ENCODE measurements at regions not wholly inside any gene's neighbourhood (a gene's known extent, or its start where the extent isn't known, plus 50 kb on each side); places are given as distances from the start of the nearest gene placed in this dataset.

DNA sequence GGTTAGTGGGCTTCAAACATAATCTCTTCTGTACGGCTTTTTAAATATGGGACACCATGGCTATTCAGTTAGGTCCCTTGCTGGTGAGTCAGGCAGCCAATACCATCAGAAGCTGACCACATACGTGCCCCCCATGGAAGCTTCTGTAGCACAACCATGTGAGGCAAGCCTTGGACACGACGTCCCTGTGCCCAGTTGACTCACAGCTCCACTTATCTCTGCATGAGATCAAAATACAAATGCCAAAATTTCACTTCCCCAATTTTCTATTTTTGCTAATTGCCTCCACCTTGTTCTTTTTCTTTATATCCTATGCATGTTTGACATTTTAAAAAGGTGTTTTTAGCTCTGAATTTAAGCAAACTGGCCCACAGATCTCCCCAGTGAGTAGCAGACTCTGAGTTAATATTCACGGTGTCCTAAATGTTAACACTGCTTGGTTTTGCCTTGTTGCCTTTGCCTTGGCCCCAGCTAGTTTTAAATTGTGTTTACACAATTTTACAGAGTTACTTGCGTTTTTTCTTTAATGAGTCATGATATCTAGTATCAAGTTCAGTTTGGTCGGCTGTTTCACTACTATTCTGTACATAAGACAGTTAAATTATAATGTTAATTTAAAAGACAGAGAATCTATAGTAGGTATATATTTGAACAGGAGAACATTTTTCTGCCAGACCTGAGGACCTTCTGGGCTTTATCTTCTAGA lies 77.5 kb downstream of the CDCA7 start:
- CTCF ChIA-PET, result no interaction called here
- intact Hi-C loops (cut with micrococcal nuclease; ENCODE audit: unreplicated experiment), result no loop called here
- Mint-ChIP-seq H3K27me3 (ENCODE audit: unreplicated experiment) (no peaks in the 10 kb centered on the region), H3K27ac (ENCODE audit: unreplicated experiment) (no peak overlapping the region), H3K9me3 (ENCODE audit: low read depth, unreplicated experiment) (no peaks in the 10 kb centered on the region), H3K4me1 (ENCODE audit: low read depth, unreplicated experiment) (peaks cover 38% of the 10 kb centered on the region), H3K36me3 (ENCODE audit: insufficient read depth, unreplicated experiment) (no peaks in the 10 kb centered on the region), H3K4me3 (ENCODE audit: low read depth, unreplicated experiment) (no peak overlapping the region)
- TF ChIP-seq CTCF (IDR thresholded peaks at IDR 0.05; ENCODE audit: unreplicated experiment), result no peak
- DNase-seq, result no peak
- BruUV-seq (replicated peaks), result no TSS peak

DNA sequence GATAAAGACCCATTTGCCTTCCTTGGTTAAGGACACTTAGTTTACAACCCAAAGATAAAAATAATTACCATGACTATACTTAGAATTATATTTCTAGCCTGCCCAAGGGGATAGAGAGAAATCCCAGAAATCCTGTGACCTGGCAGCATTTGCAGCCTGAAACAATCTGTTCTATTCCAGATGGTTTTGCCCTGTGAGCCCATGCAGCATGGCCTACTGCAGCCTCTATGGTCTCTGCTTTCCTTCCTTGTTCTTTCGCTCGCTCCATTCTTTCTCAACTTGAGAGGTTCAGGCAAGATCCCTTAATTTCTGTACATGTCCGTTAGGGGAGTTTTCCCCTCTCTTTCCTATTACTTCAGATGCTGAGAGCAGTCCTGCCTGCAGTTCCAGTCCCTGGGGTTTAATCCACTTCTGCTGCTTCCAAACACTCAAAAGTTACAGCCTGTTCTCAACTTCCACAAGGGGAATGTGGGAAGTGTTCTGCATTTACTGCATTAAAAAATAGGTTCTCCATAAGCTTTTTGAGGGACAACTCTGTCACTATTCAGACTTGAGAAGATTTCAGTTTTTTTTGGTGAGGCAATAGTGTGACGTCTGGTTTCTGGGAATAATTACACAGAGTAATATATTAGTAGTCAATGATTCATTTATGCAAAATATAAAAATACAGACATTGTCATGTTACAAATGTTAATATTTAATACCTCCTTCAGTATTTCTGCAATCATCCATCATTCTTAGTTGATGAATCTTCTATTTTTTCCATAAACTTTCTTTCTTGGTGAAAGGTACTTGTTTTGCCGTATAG lies 80.3 kb downstream of the CDCA7 start:
- intact Hi-C loops (cut with micrococcal nuclease; ENCODE audit: unreplicated experiment), result no loop called here
- H3K4me3 Mint-ChIP-seq (ENCODE audit: low read depth, unreplicated experiment), result no peak overlapping the region
- no TSS peak for BruUV-seq (replicated peaks)
- no peaks in the 10 kb centered on the region for H3K36me3 Mint-ChIP-seq (ENCODE audit: insufficient read depth, unreplicated experiment)
- H3K9me3 Mint-ChIP-seq (ENCODE audit: low read depth, unreplicated experiment), result no peaks in the 10 kb centered on the region
- no peaks in the 10 kb centered on the region for H3K27me3 Mint-ChIP-seq (ENCODE audit: unreplicated experiment)
- CTCF ChIA-PET, result no interaction called here
- no peak for TF ChIP-seq CTCF (IDR thresholded peaks at IDR 0.05; ENCODE audit: unreplicated experiment)
- no peak for DNase-seq
- no peak overlapping the region for H3K27ac Mint-ChIP-seq (ENCODE audit: unreplicated experiment)
- H3K4me1 Mint-ChIP-seq (ENCODE audit: low read depth, unreplicated experiment), result peaks cover 28% of the 10 kb centered on the region

- Mint-ChIP-seq H3K4me1 (ENCODE audit: low read depth, unreplicated experiment) (peaks cover 28% of the 10 kb centered on the region), H3K9me3 (ENCODE audit: low read depth, unreplicated experiment) (no peaks in the 10 kb centered on the region), H3K27me3 (ENCODE audit: unreplicated experiment) (no peaks in the 10 kb centered on the region), H3K4me3 (ENCODE audit: low read depth, unreplicated experiment) (no peak overlapping the region), H3K36me3 (ENCODE audit: insufficient read depth, unreplicated experiment) (no peaks in the 10 kb centered on the region), H3K27ac (ENCODE audit: unreplicated experiment) (no peak overlapping the region)
- intact Hi-C loops (cut with micrococcal nuclease; ENCODE audit: unreplicated experiment), result no loop called here
- no peak for TF ChIP-seq CTCF (IDR thresholded peaks at IDR 0.05; ENCODE audit: unreplicated experiment)
- no peak for DNase-seq
- CTCF ChIA-PET, result no interaction called here
- BruUV-seq (replicated peaks), result no TSS peak
These were observed 80.9 kb downstream of the CDCA7 start for GRCh38 chr2:173435574-173435973.

DNA sequence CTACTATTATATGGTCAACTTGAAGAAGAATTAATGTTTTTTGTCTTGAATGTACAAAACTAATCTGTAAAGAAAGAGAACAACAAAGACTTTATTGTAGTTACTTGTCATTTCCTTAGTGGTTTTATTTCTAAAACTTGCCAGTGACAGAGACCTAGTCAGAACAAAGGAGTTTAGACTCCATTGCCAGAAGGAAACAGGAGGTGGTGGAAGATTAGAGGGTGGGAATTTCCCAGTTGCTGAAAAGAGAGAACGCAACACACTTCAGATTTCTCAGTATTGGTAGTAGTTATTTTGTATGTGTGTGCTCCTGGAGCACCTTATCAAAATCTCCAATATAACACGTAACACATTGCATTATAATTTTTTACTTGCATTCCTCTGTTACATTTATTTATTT lies 81.4 kb downstream of the CDCA7 start:
- intact Hi-C loops (cut with micrococcal nuclease; ENCODE audit: unreplicated experiment), result no loop called here
- H3K4me3 Mint-ChIP-seq (ENCODE audit: low read depth, unreplicated experiment), result no peak overlapping the region
- H3K27ac Mint-ChIP-seq (ENCODE audit: unreplicated experiment), result no peak overlapping the region
- H3K27me3 Mint-ChIP-seq (ENCODE audit: unreplicated experiment), result no peaks in the 10 kb centered on the region
- CTCF ChIA-PET, result no interaction called here
- TF ChIP-seq CTCF (IDR thresholded peaks at IDR 0.05; ENCODE audit: unreplicated experiment), result no peak
- no peaks in the 10 kb centered on the region for H3K36me3 Mint-ChIP-seq (ENCODE audit: insufficient read depth, unreplicated experiment)
- H3K4me1 Mint-ChIP-seq (ENCODE audit: low read depth, unreplicated experiment), result peaks cover 28% of the 10 kb centered on the region
- no peak for DNase-seq
- no peaks in the 10 kb centered on the region for H3K9me3 Mint-ChIP-seq (ENCODE audit: low read depth, unreplicated experiment)
- no TSS peak for BruUV-seq (replicated peaks)
